Endodermal cell (in vitro differentiated cells): ENCODE measurements at regions not wholly inside any gene's neighbourhood (a gene's known extent, or its start where the extent isn't known, plus 50 kb on each side); places are given as distances from the start of the nearest gene placed in this dataset.
A peak's percentile ranks its signal among the peaks of the same experiment; 100 is the strongest.

ENCODE experiments used
- DNase-seq: peaks from one replicate; pipeline ENCODE4 v3.0.0-alpha.2; 2017
- H3K27ac ChIP-seq: 2 replicates; pipeline ENCODE4 v1.5.1; 2013; ENCODE audit warnings: mild to moderate bottlenecking, low read depth, low read length, moderate library complexity
- H3K27me3 ChIP-seq: 2 replicates; pipeline ENCODE4 v1.6.1; 2013; ENCODE audit warnings: mild to moderate bottlenecking, low read length, moderate library complexity; ENCODE audit not compliant: insufficient read depth, control insufficient read depth, poor library complexity, severe bottlenecking
- H3K36me3 ChIP-seq: 2 replicates; pipeline ENCODE4 v1.7.0; 2013; ENCODE audit warnings: mild to moderate bottlenecking, low read length, moderate library complexity; ENCODE audit not compliant: control insufficient read depth, insufficient read depth
- H3K4me1 ChIP-seq: one replicate; pipeline ENCODE4 v1.7.0; 2013; ENCODE audit warnings: low read length; ENCODE audit not compliant: control insufficient read depth, insufficient read depth
- H3K4me3 ChIP-seq: 2 replicates; pipeline ENCODE4 v1.5.1; 2013; ENCODE audit warnings: mild to moderate bottlenecking, low read length, moderate library complexity
- H3K9ac ChIP-seq: 2 replicates; pipeline ENCODE4 v1.6.1; 2013; ENCODE audit warnings: mild to moderate bottlenecking, low read length, moderate library complexity; ENCODE audit not compliant: poor library complexity, severe bottlenecking; ENCODE audit errors: extremely low read depth
- H3K9me3 ChIP-seq: 2 replicates; pipeline ENCODE4 v1.6.1; 2013; ENCODE audit warnings: mild to moderate bottlenecking, low read length, moderate library complexity; ENCODE audit not compliant: control insufficient read depth
- H3K27ac Mint-ChIP-seq: 2 replicates; pipeline ENCODE4 v1.8.0; 2020; ENCODE audit warnings: mixed read lengths
- H3K27me3 Mint-ChIP-seq: 2 replicates; pipeline ENCODE4 v1.8.0; 2021; ENCODE audit warnings: mild to moderate bottlenecking, mixed read lengths; ENCODE audit not compliant: insufficient read depth
- H3K36me3 Mint-ChIP-seq: 2 replicates; pipeline ENCODE4 v1.8.0; 2020; ENCODE audit warnings: low read depth, mixed read lengths
- H3K4me1 Mint-ChIP-seq: 2 replicates; pipeline ENCODE4 v1.8.0; 2020; ENCODE audit warnings: mixed read lengths
- H3K4me3 Mint-ChIP-seq: 2 replicates; pipeline ENCODE4 v1.8.0; 2020; ENCODE audit warnings: mild to moderate bottlenecking, moderate library complexity, mixed read lengths
- H3K9me3 Mint-ChIP-seq: 2 replicates; pipeline ENCODE4 v1.8.0; 2020; ENCODE audit warnings: mild to moderate bottlenecking, mixed read lengths
- WGBS, 2 experiments: methylation state at CpG; one replicate each; pipeline versions ENCODE4 v1.1.5 to v1.1.7; 2013; ENCODE audit warnings: missing lambda C conversion rate in 2 of 2, mixed read lengths in 1 of 2; ENCODE audit not compliant: insufficient coverage in 1 of 2, insufficient read length in 1 of 2; 5-methylcytosine and 5-hydroxymethylcytosine counted together
- TF ChIP-seq, protein P1 (sequence below): fragments of 200-600 bp; sonication (generic); conservative IDR thresholded peaks from 2 replicates; pipeline ENCODE4 v1.5.0; 2021; ENCODE audit warnings: antibody characterized with exemption, mild to moderate bottlenecking

DNA sequence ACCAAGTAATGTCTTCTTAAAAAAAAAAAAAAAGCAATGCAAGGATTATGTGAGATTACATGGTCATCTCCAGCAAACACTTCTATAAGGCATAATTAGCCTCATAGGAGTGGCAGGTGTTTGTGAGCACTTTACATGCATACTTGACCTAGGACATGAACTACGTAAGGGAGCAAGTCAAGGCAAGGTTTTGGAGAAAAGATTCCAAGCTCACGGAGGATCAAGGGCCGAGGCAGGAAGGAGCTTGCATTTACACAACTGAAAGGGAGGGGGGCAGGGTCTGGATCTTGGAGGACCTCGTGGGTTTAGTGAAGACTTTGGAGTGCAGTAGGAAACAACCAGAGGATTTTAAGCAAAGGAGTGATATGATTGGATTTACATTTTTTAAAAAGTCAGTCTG lies 112.5 kb downstream of the CCER1 start:
- Mint-ChIP-seq H3K36me3 (no peaks in the 10 kb centered on the region), H3K27me3 (no peaks in the 10 kb centered on the region), H3K4me3 (no peak overlapping the region), H3K4me1 (peaks cover 2% of the 10 kb centered on the region), H3K9me3 (no peaks in the 10 kb centered on the region), H3K27ac (no peak overlapping the region)
- no peak overlapping the region for H3K4me3 ChIP-seq
- H3K27ac ChIP-seq = no peak overlapping the region
- WGBS, 2 experiments = 65 to 67% methylated on average over 3 to 4 of the region's 4 CpGs
- H3K9ac ChIP-seq = no peak overlapping the region
- TF ChIP-seq, protein P1, sequence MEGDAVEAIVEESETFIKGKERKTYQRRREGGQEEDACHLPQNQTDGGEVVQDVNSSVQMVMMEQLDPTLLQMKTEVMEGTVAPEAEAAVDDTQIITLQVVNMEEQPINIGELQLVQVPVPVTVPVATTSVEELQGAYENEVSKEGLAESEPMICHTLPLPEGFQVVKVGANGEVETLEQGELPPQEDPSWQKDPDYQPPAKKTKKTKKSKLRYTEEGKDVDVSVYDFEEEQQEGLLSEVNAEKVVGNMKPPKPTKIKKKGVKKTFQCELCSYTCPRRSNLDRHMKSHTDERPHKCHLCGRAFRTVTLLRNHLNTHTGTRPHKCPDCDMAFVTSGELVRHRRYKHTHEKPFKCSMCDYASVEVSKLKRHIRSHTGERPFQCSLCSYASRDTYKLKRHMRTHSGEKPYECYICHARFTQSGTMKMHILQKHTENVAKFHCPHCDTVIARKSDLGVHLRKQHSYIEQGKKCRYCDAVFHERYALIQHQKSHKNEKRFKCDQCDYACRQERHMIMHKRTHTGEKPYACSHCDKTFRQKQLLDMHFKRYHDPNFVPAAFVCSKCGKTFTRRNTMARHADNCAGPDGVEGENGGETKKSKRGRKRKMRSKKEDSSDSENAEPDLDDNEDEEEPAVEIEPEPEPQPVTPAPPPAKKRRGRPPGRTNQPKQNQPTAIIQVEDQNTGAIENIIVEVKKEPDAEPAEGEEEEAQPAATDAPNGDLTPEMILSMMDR = no peak
- H3K4me1 ChIP-seq = no peaks in the 10 kb centered on the region
- DNase-seq = peak; percentile 55
- H3K27me3 ChIP-seq = no peaks in the 10 kb centered on the region
- no peaks in the 10 kb centered on the region for H3K9me3 ChIP-seq
- no peaks in the 10 kb centered on the region for H3K36me3 ChIP-seq

DNA sequence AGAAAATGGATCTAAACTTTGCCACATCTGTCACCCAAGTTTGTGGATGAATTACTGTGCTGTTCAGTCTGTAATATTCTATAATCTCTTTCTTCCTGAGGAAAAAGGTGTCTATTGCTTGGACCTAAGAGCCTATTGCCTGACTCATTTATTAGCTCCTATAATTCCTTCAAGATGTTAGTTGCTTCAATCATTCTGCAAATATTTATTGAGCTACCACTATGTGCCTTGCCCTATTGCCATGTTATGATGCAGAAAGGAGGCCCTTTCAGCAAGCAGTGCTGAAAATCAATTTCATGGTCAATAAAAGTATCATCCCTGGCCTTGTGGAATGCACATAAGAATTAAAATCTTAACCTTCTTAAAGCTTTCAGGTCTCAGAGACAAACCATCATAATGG lies 113.6 kb downstream of the CCER1 start:
- H3K36me3 ChIP-seq = no peaks in the 10 kb centered on the region
- Mint-ChIP-seq H3K4me1 (peaks cover 2% of the 10 kb centered on the region), H3K27me3 (no peaks in the 10 kb centered on the region), H3K27ac (no peak overlapping the region), H3K4me3 (no peak overlapping the region), H3K36me3 (no peaks in the 10 kb centered on the region), H3K9me3 (no peaks in the 10 kb centered on the region)
- H3K9me3 ChIP-seq = no peaks in the 10 kb centered on the region
- TF ChIP-seq, protein P1 = no peak
- DNase-seq = no peak
- no peak overlapping the region for H3K9ac ChIP-seq
- H3K4me1 ChIP-seq = no peaks in the 10 kb centered on the region
- H3K27me3 ChIP-seq = no peaks in the 10 kb centered on the region
- H3K27ac ChIP-seq = no peak overlapping the region
- no peak overlapping the region for H3K4me3 ChIP-seq

DNA sequence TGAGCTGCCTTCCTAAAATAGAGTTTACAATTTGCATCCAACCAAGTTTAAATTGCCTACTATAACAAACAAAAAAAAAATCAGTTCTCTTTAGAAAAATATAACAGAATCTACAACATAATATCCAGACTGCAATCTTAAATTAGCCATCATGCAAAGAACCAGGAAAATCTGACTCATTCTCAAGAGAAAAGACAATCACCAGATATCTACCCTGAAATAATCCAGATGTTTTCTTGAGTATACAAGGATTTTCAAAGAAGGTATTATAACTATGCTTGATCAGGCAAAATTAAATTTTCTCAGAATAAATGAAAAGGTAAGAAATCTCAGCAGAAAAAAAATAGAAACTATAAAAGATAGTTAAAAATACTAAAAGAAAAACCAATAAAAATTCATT lies 115.6 kb downstream of the CCER1 start:
- no peaks in the 10 kb centered on the region for H3K27me3 ChIP-seq
- H3K4me1 Mint-ChIP-seq = peaks cover 7% of the 10 kb centered on the region
- no peak overlapping the region for H3K4me3 Mint-ChIP-seq
- no peak overlapping the region for H3K27ac ChIP-seq
- no peaks in the 10 kb centered on the region for H3K9me3 Mint-ChIP-seq
- no peaks in the 10 kb centered on the region for H3K27me3 Mint-ChIP-seq
- no peaks in the 10 kb centered on the region for H3K9me3 ChIP-seq
- H3K4me3 ChIP-seq = no peak overlapping the region
- TF ChIP-seq, protein P1 = no peak
- H3K4me1 ChIP-seq = no peaks in the 10 kb centered on the region
- no peak overlapping the region for H3K27ac Mint-ChIP-seq
- no peaks in the 10 kb centered on the region for H3K36me3 Mint-ChIP-seq
- H3K9ac ChIP-seq = no peak overlapping the region
- no peak for DNase-seq
- no peaks in the 10 kb centered on the region for H3K36me3 ChIP-seq
